ENCODE measurements at regions not wholly inside any gene's neighbourhood (a gene's known extent, or its start where the extent isn't known, plus 50 kb on each side); places are given as distances from the start of the nearest gene placed in this dataset.
A peak's percentile ranks its signal among the peaks of the same experiment; 100 is the strongest.
"Not testable (repeated sequence)": the region's sequence is repeated elsewhere in the genome, so short reads cannot be mapped to it uniquely, and the experiment has no call there.

DNA sequence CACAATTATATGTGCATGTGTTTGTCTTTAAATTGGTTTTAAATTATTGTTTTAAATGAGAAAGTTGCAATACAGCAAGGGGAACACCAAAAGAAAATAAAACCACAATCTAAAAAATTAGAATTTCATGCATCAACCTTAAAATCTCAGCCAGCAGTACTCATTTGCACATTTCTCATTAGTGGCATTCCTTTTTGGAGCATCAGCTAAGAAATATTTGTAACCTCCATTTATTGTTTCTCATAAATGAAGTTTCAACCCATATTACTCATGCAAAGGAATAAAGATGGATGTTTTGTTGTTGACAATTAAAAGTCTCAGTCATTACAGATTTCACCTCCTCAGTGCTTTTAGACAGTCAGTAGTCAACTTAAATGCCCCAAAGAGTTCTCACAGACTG lies 160.1 kb downstream of the TBX15 start:
- no peak for DNase-seq

DNA sequence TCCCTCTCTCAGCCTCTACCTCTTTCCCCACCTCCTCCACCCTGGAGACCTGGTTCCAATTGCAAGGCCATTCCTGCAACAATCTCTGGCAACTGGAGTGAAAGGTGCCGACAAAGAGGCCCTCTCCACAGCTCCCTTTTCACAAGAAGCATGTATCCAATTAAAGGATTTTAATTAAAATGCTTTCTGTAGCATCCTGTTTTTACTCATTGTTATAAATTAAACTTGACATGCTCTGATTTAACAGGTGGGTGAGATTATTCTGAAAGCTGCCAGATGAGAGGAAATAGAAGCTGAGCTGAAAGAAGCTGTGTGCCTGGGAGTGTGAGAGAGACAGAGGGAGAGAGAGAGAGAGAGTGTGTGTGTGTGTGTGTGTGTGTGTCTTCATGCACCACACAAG lies 160.5 kb downstream of the TBX15 start:
- no peak for DNase-seq

DNA sequence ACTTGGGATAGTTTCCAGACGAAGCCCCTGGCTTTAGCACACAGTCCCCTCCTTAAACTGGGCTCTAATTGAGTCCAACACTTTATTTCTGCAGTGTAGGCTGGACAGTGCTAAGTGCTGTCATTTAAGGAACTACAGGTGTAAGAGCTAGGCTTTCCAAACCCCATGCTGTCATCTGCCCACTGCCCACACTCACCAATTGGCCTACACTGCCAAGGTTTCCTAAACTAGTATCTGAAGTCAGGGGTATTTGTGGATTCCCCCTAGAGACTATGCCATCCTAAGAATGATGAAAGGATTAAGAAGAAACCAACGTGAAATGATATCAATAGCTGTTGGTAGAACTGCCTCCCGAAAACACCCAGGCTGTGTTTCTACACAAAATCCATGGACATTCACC lies 160.9 kb downstream of the TBX15 start:
- no peak for DNase-seq

DNA sequence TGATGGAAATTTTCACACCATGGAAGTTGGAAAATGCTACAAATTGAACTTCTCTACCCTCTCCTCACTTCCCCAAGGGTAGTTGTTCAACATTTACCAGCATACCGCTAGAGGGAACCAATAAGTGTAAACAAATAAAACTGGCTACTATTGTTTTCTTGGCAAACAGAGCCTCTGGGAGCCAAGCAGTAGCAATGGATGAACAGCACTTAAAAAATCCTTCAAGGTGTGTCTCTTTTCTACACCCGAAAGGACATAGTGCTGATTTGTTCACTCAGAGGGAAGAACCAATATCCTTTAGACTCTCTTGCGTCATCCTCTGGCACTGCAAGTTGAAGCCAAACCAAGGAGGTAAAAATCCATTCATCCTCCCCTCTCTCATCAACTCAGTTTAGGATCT lies 161.5 kb downstream of the TBX15 start:
- DNase-seq, result no peak

DNA sequence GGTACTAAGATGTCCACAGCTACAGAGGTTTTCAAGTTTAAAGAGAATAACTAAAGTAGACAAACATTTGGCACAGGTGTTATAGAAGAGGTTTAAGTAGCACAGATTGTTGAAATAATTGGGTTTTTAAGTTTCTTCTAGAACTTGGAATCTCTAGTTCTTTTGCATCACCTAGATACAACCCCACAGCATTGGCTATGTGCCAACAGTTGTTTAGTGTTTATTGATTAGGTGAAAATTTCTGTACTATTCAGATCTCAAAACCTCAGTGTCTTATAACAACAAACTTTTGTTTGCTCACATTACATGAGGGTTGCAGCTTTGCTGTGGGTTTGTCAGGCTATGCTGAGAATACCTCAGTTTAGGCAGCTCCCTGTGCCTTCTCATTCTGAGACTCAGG lies 162.5 kb downstream of the TBX15 start:
- no peak for DNase-seq

DNA sequence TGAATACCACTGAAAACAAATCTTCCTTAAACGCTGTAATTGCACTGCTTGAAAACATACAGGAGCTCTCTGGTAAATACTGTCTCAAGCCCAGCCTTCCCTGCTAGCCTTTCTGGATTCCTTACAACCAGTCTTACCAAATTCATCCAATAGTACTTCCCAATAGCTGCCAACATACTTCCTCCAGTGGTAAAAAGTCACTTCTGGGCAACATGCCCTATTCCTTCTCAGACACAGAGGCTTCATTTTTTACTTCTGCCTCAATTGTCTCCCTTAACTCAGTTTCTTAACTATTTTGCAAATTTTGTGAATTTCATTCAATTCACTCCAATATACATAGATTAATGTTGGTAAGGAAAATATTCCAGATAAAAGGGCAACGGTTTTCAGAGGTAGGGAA lies 166.3 kb downstream of the TBX15 start:
- no peak for DNase-seq

DNA sequence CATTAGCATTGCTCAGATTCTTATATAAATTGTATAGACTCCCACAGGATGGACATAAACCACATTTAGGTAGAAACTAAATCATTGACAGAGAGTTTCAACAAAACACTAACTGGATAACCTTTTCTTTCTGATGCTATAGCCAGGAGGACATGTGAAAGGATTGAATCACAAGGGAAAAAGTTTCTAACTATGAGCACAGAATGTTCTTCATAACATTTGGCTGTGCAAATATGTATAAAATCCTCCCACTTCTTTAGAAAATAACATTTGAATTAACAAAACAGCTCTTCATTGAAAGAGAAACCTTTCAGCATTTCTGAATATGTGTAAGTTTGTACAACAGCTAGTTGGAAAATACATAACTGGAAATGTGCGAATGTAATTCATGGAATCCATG lies 167.3 kb downstream of the TBX15 start:
- DNase-seq, result no peak

DNA sequence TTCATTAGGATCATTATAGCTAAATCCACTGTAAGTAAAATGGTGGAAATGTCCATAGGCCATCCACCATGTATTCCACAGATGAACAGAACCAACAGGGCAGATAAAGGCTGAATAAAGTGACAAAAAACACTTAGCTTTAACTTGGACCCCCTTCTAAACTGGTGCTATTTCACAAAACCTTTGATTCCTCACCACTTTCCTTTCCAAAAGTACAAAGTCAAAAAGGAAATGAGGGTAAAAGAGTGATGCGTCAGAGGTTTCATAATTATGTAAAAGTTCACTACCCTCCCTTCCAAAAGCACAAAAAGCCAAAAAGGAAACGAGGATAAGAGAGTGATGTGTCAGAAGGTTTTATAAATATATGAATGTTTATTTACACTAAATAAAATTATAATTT lies 172.2 kb downstream of the TBX15 start:
- no peak for DNase-seq

DNA sequence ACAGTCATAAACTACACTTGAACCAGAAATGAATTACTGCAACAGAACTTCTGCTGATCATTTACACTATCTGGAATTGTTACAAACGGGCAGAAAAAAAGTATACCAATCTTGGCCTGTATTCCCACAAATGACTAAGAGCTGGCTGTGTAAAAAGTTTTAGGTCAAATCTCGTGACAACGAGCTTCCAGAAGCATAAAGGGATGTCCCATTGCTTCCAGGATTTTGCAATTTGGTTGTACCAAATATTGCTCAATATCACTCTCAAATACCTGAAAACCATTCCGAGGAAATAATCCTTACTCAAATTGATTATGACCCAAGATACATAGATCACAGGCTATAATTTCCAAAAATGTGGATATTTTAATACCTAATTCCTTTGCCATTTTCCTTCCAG lies 175.6 kb downstream of the TBX15 start:
- DNase-seq, result no peak

DNA sequence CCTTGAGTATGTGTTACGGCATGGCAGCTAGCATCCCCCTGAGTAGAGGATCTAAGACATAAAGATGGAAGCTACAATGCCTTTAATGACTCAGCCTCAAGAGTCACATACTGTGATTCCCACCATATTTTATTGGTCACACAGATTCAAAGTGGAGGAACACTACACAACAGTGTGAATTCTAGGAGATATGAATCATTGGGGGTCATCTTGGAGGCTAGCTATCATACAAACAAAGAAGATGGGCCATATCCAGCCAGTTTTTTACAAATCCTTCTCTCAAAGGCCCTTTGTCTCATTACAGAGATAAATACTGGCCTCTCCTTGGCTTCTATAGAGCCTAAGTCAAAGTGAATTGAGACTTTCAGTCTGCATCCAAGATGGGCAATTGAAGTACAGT lies 177.0 kb downstream of the TBX15 start:
- no peak for DNase-seq

DNA sequence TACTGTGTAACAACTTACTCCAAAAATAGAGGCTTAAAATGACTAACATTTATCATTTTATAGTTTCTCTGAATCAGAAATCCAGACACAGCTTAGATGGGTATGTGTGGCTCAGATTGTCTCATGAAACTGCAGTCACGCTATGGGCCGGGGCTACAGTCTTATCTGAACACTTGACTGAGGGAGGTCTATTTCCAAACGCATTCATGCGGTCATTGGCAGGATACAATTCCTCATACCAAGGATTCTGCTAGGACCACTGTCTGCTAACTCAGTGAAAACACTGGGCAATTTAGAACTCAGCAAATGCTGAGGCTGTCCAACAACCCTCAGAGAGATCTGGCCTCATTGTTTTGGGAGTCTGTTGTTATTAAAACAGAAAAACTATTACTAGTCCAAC lies 178.6 kb downstream of the TBX15 start:
- no peak for DNase-seq

DNA sequence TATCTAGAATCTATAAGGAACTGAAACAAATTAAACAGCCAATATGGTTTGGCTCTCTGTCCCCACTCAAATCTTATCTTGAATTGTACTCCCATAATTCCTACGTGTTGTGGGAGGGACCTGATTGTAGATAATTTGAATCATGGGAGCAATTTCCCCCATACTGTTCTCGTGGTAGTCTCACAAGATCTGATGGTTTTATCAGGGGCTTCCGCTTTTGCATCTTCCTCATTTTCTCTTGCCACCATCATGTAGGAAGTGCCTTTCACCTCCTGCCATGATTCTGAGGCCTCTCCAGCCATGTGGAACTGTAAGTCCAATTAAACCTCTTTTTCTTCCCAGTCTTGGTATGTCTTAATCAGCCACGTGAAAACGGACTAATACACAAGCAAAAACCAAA lies 185.0 kb downstream of the TBX15 start:
- DNase-seq, result not testable (repeated sequence)

DNA sequence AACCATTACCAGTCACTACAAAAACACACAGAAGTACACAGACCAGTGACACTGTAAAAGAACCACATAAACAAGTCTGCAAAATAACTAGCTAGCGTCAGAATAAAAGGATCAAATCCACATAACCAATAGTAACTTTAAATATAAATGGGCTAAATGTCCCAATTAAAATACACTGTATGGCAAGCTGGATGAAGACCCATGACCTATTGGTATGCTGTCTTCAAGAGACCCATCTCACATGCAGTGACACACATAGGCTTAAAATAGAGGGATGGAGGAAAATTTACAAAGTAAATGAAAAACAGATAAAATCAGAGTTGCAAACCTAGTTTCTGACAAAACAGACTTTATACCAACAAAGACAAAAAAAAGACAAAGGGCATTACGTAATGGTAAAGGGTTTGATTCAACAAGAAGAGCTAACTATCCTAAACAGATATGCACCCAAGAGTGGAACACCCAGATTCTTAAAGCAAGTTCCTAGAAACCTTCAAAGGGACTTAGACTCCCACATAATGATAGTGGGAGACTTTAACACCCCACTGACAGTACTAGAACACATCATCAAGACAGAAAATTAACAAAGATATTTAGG lies 196.9 kb downstream of the TBX15 start:
- DNase-seq, result no peak

DNA sequence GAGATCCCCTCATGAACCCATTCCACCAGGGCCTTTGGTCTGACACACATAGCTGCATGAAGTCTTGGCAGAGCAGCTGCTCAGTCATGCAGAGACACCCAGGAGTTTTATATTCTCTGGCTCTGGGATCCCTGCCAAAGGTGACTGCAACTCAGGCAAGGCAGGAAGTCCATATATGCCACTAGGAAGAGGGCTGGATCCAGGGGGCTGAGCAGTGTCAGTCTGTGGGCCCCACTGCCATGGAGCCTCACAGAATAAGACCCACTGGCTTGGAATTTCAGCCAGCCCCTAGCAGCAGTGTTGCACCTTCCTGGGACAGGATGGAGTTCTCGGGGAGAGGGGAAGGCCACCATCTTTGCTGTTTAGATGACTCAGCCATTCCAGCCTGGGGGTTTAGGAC lies 199.7 kb downstream of the TBX15 start:
- DNase-seq, result no peak

DNA sequence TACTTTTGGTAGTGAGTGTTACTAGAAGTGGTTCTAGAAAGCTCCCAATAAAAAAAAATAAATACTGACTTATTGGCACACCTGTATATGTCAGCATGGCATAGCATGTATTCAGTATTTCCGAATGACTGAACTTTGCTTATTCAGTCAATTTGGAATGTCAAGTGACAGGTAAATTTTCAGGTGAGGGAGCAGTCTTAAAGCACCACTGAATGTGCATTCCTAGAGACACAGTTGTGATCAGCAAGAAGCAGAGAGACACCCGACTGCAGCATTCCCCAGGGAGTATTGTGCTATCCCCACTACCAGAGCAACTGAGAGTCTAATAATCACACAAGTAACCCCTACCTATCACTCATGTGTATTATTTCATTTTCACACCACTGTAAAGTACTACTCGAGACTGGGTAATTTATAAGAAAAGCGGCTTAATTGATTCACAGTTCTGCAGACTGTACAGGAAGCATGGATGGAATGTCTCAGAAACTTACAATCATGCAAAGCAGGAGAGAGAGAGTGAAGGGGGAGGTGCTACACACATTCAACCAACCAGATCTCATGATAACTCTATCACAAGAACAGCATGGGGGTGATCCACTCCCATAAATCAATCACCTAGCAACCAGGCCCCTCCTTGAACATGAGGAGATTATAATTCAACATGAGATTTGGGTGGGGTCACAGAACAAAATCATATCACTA lies 201.5 kb downstream of the TBX15 start:
- DNase-seq, result no peak

DNA sequence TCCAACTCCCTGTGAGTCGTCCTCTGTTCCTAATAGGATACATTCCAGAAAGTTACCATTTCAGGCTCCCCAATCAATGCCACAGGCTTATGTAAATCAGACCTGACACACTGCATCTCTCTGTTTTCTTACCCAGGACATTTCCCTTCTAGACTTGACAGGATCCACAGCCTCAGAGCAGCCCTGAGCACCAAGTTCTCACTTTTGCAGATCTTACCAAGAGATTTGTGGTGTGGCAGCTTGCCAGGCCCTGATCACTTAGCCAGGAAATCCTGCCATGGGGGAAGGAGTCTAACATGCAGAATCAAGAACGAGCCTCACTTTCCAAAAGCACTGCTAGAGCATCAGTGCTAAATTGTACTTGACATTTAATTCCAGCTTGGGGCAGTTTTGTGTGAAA lies 202.9 kb downstream of the TBX15 start:
- no peak for DNase-seq

DNA sequence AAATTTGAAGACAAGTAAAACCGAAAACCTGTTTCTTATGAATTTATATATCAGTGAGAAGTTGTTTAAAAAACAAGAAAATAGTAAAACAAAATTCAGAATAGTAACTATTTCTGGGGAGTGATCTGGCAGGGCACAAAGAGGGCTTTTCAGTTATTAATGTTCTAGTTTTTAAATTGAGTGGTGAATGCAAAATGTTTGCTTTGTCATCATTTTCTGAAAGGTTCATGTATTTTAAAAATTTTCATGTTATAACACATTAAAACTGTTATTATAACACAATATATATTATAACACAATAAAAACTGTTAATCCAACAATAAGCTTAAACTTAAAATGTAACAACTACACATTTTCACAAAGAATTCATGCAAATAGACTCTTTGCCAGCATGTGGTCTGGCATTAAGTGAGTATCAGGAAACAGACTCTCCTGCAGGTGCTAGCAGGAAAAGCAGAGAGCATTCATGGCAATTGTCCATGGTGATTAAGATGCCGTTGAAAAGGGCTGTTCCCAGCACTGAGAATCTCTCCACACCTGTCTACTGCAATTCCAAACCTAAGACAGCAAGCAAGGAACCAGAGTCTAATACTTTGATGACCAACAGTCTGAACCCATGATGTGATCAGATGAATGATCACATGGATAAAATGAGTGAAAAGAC lies 204.9 kb downstream of the TBX15 start:
- no peak for DNase-seq

DNA sequence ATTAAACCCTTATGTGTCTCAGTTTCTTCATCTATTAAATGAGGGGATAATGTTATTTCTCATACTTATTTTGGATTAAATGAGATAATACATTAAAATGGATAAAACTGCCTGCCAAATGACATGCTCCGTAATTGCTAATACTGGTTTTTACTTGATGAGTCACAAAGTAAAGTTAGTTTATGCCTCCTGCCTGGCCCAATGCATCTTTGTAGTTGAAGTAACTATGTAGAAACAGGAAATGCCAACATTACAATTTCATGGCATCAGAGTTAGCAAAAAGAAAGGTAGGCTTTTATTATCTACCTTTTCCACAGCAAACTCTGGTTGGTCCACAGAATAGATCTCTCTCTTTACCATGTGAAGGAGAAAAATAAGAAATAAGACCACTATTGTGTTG lies 214.5 kb downstream of the TBX15 start:
- no peak for DNase-seq

DNA sequence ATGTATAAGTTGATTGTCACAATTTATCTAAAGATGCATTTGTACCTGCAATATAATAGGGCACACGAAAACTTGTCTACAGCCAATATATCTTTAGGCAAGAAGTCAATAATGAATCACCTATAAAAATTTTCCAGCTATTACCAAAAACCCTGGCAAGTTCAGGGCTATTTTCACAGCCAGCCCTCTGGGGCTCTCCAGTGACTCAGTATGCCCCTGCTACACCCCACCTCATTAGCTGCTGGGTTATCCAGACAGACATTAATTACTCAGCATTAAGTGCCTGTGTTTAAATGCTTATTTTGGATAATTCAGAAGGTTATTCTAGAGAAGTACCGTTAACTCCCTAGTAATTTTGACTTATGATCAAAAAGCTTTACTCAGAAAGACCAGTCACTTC lies 220.2 kb downstream of the TBX15 start:
- no peak for DNase-seq

DNA sequence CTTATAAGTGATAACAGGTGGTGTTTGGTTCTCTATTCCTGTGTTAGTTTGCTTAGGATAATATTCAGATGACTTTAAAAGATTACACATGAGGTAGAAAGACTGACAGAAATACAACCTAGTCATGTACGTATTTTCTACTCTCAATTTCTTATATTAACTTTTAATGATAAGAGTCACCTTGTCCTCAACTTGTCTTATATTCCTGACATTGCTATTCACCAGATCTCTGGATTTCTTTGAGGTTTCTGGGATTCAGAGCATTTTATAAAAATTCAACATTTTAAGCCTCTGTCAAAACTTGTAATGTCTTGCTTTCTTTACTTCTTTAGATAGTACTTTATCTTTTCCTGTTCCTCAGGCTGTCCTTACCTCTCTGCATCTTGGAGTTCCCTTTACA lies 234.2 kb downstream of the TBX15 start:
- no peak for DNase-seq

DNA sequence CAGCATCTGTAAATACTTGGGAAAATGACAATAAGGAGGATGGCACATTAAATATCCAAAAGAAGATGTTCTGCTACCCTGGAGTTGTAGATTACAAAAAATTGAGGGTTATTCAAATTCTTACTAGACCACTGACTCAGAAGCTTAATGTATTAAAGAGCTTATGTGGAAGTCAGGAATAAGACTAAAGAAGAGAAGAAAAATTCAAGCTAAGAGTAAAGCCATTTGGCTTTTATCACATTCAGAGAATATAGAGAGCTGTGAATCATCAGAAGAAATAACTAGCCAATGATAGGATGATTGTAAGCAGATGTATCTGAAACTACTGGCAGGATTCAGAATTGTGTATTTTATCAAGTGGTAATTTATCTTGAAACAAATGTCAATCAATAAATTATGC lies 237.0 kb downstream of the TBX15 start:
- DNase-seq, result peak; percentile 58

DNA sequence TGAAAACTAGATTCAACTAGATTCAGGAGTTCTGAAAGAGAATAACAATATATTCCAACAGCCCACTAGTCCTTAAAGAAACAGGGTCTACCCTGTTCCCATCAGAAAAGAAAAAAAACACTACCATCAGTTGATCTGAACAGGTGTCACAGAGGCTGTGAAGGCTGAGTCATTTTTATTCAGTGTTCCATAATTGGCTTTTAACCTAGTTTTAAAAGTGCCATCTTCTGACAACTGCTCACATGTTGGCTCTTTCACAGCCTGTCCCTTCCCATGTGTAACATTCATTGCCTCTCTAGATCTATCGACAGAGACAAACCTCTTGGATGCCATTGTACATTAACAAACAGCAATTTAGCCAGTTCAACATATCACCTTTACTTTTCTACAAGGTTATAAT lies 243.7 kb downstream of the TBX15 start:
- DNase-seq, result no peak

DNA sequence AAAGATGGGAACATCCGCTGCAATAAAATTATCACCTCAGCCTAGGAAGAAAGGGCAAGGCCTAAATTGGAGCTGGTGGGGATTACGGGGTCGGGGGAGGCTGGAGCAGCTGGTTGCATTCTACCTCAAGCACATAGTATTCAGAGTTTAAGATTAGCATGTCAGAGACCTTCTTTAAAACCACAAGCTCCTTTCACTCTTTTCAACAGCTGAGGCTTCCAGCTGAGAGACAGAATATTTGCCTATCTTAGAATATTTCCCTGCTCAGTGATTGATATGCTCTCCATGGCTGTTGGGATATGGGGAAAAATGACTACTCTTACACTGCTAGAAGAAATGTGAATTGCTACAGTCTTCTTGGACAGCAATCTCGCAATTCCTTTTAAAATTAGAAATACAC lies 248.6 kb downstream of the TBX15 start:
- DNase-seq, result no peak

DNA sequence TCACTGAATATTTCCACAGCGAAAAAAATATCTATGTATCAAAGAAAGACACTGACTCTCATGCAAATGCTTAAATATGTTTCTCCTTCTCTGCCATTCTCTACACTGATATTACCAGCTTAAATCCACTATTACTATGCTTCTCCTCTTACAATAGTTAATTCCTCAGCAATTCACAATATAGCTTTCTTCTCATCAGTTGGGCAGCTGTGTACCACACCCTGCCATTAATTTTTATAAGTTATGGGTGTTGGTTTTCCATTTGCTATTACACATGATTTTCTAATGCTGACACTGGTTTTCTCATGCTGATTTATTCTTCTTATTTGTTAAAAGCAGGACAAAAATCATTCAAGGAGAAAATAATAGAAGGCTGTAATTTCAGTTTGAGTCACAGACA lies 251.8 kb downstream of the TBX15 start:
- DNase-seq, result no peak
